HG03457 (cell line): ENCODE measurements at regions not wholly inside any gene's neighbourhood (a gene's known extent, or its start where the extent isn't known, plus 50 kb on each side); places are given as distances from the start of the nearest gene placed in this dataset.

Experiments used
- ATAC-seq: cut with Tn5 transposase; IDR thresholded peaks from one replicate; pipeline ENCODE4 v1.9.1; 2021; ENCODE audit warnings: moderate number of reproducible peaks; ENCODE audit not compliant: unreplicated experiment

GRCh38 chr5:158174918-158175851 is 316.2 kb upstream of the CLINT1 start:
- no peak for ATAC-seq

GRCh38 chr5:158174026-158174425 is 315.1 kb upstream of the CLINT1 start:
- ATAC-seq: no peak

- ATAC-seq: no peak
These were observed 313.1 kb upstream of the CLINT1 start for GRCh38 chr5:158172005-158172404.

- no peak for ATAC-seq
These were observed 311.6 kb upstream of the CLINT1 start for GRCh38 chr5:158170534-158170933.

GRCh38 chr5:158170060-158170459 is 311.1 kb upstream of the CLINT1 start:
- ATAC-seq: no peak

GRCh38 chr5:158166424-158166823 is 307.5 kb upstream of the CLINT1 start:
- ATAC-seq: no peak

- no peak for ATAC-seq
These were observed 306.7 kb upstream of the CLINT1 start for GRCh38 chr5:158165647-158166046.

- no peak for ATAC-seq
These were observed 305.5 kb upstream of the CLINT1 start for GRCh38 chr5:158164296-158165047.

- ATAC-seq: no peak
These were observed 304.7 kb upstream of the CLINT1 start for GRCh38 chr5:158163451-158164295.

- no peak for ATAC-seq
These were observed 303.6 kb upstream of the CLINT1 start for GRCh38 chr5:158162479-158163034.

GRCh38 chr5:158162026-158162425 is 303.1 kb upstream of the CLINT1 start:
- ATAC-seq: no peak

- no peak for ATAC-seq
These were observed 300.7 kb upstream of the CLINT1 start for GRCh38 chr5:158159621-158160020.

- ATAC-seq: no peak
These were observed 297.0 kb upstream of the CLINT1 start for GRCh38 chr5:158155811-158156505.

GRCh38 chr5:158155067-158155466 is 296.1 kb upstream of the CLINT1 start:
- no peak for ATAC-seq

GRCh38 chr5:158154226-158155005 is 295.5 kb upstream of the CLINT1 start:
- no peak for ATAC-seq

GRCh38 chr5:158153508-158153907 is 294.6 kb upstream of the CLINT1 start:
- ATAC-seq: no peak

- ATAC-seq: no peak
These were observed 293.2 kb upstream of the CLINT1 start for GRCh38 chr5:158152136-158152535.

GRCh38 chr5:158147227-158147626 is 288.3 kb upstream of the CLINT1 start:
- ATAC-seq: no peak

- no peak for ATAC-seq
These were observed 286.9 kb upstream of the CLINT1 start for GRCh38 chr5:158145827-158146226.
